Esophagus mucosa (tissue), 1 donor: ENCODE measurements at regions not wholly inside any gene's neighbourhood (a gene's known extent, or its start where the extent isn't known, plus 50 kb on each side); places are given as distances from the start of the nearest gene placed in this dataset.

ENCODE experiments used
- ATAC-seq: fragments of 200-7000 bp; cut with Tn5 transposase; one replicate; pipeline ENCODE4 v1.9.1; 2020
- donor health status: DM: yes; HTN: yes; CAD: no.

- no peak for ATAC-seq
Measured at GRCh38 chrX:151476604-151477303, 79.7 kb downstream of the VMA21 start.

GRCh38 chrX:151478058-151478457 lies 81.1 kb downstream of the VMA21 start:
- no peak for ATAC-seq

DNA sequence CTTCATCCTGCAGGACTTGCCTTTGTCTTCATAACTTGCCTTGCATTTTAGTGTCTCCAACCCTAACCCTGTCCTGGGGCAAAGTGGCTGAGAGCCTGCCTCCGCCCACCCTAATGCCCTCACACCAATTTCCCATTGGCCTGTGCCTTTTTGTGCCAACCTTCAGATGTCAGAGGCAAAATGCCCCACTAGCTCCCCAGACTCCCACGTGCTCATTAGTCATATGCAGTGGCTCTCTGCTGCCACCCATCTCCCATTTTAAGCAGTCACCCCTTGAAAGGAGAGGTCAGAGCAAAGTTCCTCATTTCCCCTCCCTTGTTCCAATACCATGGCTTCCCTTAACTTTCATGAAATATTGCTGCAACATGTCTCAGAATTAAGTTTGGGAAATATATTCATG lies 74.8 kb upstream of the PASD1 start:
- ATAC-seq: peak; percentile 29

- ATAC-seq: peak; percentile 41
Measured at GRCh38 chrX:151505796-151506195, 57.7 kb upstream of the PASD1 start.

GRCh38 chrX:151510203-151510602 lies 53.3 kb upstream of the PASD1 start:
- ATAC-seq: no peak

DNA sequence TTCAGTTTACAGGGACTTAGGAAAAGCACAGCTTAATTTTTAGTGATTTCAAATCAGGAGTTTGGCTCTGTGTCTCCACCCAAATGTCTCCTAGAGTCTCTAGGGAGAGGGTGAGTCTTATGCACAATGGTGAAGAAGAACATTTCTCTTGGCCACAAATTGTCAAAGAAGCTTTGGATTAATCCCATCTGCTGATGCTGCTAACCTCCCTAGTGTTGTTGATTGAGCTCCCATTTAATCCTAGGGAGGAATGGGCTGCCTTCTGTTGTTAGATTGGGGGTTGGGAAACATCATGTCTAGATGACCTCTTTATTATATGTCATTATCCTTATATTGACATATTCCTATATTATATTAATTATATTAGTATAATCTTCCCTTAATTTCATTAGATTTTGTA lies 50.0 kb upstream of the PASD1 start:
- no peak for ATAC-seq
